Neutrophil (primary cell): ENCODE measurements at regions not wholly inside any gene's neighbourhood (a gene's known extent, or its start where the extent isn't known, plus 50 kb on each side); places are given as distances from the start of the nearest gene placed in this dataset.

Source experiments
- H3K27ac ChIP-seq: fragments of 200-600 bp; sonication (generic); 2 replicates; pipeline ENCODE4 v1.5.1; 2016; ENCODE audit warnings: mild to moderate bottlenecking, moderate library complexity
- H3K27me3 ChIP-seq: fragments of 200-600 bp; sonication (generic); 2 replicates; pipeline ENCODE4 v1.6.0; 2016; ENCODE audit warnings: mild to moderate bottlenecking
- H3K36me3 ChIP-seq: fragments of 200-600 bp; sonication (generic); 2 replicates; pipeline ENCODE4 v1.5.1; 2017
- H3K4me1 ChIP-seq, 2 experiments: fragments of 200-600 bp in 1 of 2; sonication (generic) in 1 of 2; 1 replicate in 1 of 2; 2 replicates in 1 of 2; pipeline versions ENCODE4 v1.5.1 to v1.6.1; 2013 to 2016; ENCODE audit warnings: low read depth in 1 of 2, low read length in 1 of 2, mild to moderate bottlenecking in 1 of 2, moderate library complexity in 1 of 2; ENCODE audit not compliant: control insufficient read depth in 1 of 2, insufficient read depth in 1 of 2
- H3K4me3 ChIP-seq, 2 experiments: fragments of 200-600 bp in 1 of 2; sonication (generic) in 1 of 2; 1 replicate in 1 of 2; 2 replicates in 1 of 2; pipeline ENCODE4 v1.5.1; 2013 to 2016; ENCODE audit warnings: low read depth in 1 of 2, low read length in 1 of 2, mild to moderate bottlenecking in 1 of 2, moderate library complexity in 1 of 2
- H3K9me3 ChIP-seq: fragments of 200-600 bp; sonication (generic); 2 replicates; pipeline ENCODE4 v1.5.1; 2016
- CTCF ChIP-seq: fragments of 200-600 bp; sonication (generic); IDR thresholded peaks from 2 replicates; pipeline ENCODE4 v1.5.1; 2016; ENCODE audit warnings: antibody characterized with exemption

- Histone ChIP-seq H3K27ac (peak overlapping the region; percentile 52), H3K36me3 (no peaks in the 10 kb centered on the region), H3K27me3 (no peaks in the 10 kb centered on the region), H3K9me3 (peaks cover 2% of the 10 kb centered on the region), H3K4me3 (no peak overlapping the region), H3K4me1 (peaks cover 21 to 37% of the 10 kb centered on the region in 2 experiments)
- TF ChIP-seq CTCF, result peak; percentile 79
Measured at GRCh38 chr5:100430268-100431195, 104.6 kb upstream of the FAM174A start.

GRCh38 chr5:100424787-100425186, 110.4 kb upstream of the FAM174A start:
- Histone ChIP-seq H3K36me3 (no peaks in the 10 kb centered on the region), H3K4me1 (no peaks in the 10 kb centered on the region), H3K4me3 (no peak overlapping the region), H3K9me3 (peaks cover 10% of the 10 kb centered on the region), H3K27me3 (no peaks in the 10 kb centered on the region), H3K27ac (no peak overlapping the region)
- no peak for TF ChIP-seq CTCF

- no peak for TF ChIP-seq CTCF
Measured at GRCh38 chr5:100424017-100424416, 111.2 kb upstream of the FAM174A start.

GRCh38 chr5:100423330-100423729, 111.8 kb upstream of the FAM174A start:
- TF ChIP-seq CTCF, result no peak
- H3K4me1 ChIP-seq, result no peaks in the 10 kb centered on the region
- no peak overlapping the region for H3K4me3 ChIP-seq
- H3K36me3 ChIP-seq, result no peaks in the 10 kb centered on the region
- no peaks in the 10 kb centered on the region for H3K27me3 ChIP-seq
- no peak overlapping the region for H3K27ac ChIP-seq
- H3K9me3 ChIP-seq, result peaks cover 10% of the 10 kb centered on the region

More at GRCh38 chr5:100424017-100424416, 111.2 kb upstream of the FAM174A start:
- Histone ChIP-seq H3K36me3 (no peaks in the 10 kb centered on the region), H3K27me3 (no peaks in the 10 kb centered on the region), H3K27ac (no peak overlapping the region), H3K4me3 (no peak overlapping the region), H3K9me3 (peaks cover 10% of the 10 kb centered on the region), H3K4me1 (no peaks in the 10 kb centered on the region)

- no peaks in the 10 kb centered on the region for H3K36me3 ChIP-seq
- peaks cover 10% of the 10 kb centered on the region for H3K9me3 ChIP-seq
- no peaks in the 10 kb centered on the region for H3K4me1 ChIP-seq
- no peak overlapping the region for H3K4me3 ChIP-seq
- H3K27ac ChIP-seq, result no peak overlapping the region
- no peak for TF ChIP-seq CTCF
- no peaks in the 10 kb centered on the region for H3K27me3 ChIP-seq
Measured at GRCh38 chr5:100421360-100421759, 113.8 kb upstream of the FAM174A start.
